HG03095 (cell line): ENCODE measurements at regions not wholly inside any gene's neighbourhood (a gene's known extent, or its start where the extent isn't known, plus 50 kb on each side); places are given as distances from the start of the nearest gene placed in this dataset.

ENCODE experiments used
- ATAC-seq: cut with Tn5 transposase; IDR thresholded peaks from one replicate; pipeline ENCODE4 v1.9.1; 2021; ENCODE audit warnings: moderate library complexity; ENCODE audit not compliant: unreplicated experiment

GRCh38 chr4:151953312-151953711, 192.5 kb upstream of the GATB start:
- ATAC-seq, result no peak

GRCh38 chr4:151952711-151953254, 192.0 kb upstream of the GATB start:
- no peak for ATAC-seq

- ATAC-seq, result no peak
Observed at GRCh38 chr4:151952137-151952536, 191.3 kb upstream of the GATB start.

GRCh38 chr4:151951671-151952050, 190.9 kb upstream of the GATB start:
- no peak for ATAC-seq

- no peak for ATAC-seq
Observed at GRCh38 chr4:151950993-151951670, 190.3 kb upstream of the GATB start.

GRCh38 chr4:151948351-151949016, 187.7 kb upstream of the GATB start:
- no peak for ATAC-seq

- no peak for ATAC-seq
Observed at GRCh38 chr4:151946718-151947117, 185.9 kb upstream of the GATB start.

GRCh38 chr4:151942971-151943370, 182.2 kb upstream of the GATB start:
- no peak for ATAC-seq

- ATAC-seq, result no peak
Observed at GRCh38 chr4:151940926-151941617, 180.3 kb upstream of the GATB start.

GRCh38 chr4:151940291-151940690, 179.5 kb upstream of the GATB start:
- no peak for ATAC-seq

GRCh38 chr4:151939670-151940069, 178.9 kb upstream of the GATB start:
- ATAC-seq, result no peak

GRCh38 chr4:151935411-151935810, 174.6 kb upstream of the GATB start:
- no peak for ATAC-seq

- no peak for ATAC-seq
Observed at GRCh38 chr4:151934766-151935165, 174.0 kb upstream of the GATB start.

GRCh38 chr4:151933122-151933827, 172.5 kb upstream of the GATB start:
- no peak for ATAC-seq

- ATAC-seq, result no peak
Observed at GRCh38 chr4:151931563-151931962, 170.8 kb upstream of the GATB start.

GRCh38 chr4:151930372-151930771, 169.6 kb upstream of the GATB start:
- ATAC-seq, result no peak

- ATAC-seq, result no peak
Observed at GRCh38 chr4:151928112-151928511, 167.3 kb upstream of the GATB start.

- ATAC-seq, result no peak
Observed at GRCh38 chr4:151922811-151923210, 162.0 kb upstream of the GATB start.

GRCh38 chr4:151922306-151922705, 161.5 kb upstream of the GATB start:
- ATAC-seq, result no peak

- no peak for ATAC-seq
Observed at GRCh38 chr4:151921811-151922210, 161.0 kb upstream of the GATB start.

GRCh38 chr4:151921386-151921785, 160.6 kb upstream of the GATB start:
- ATAC-seq, result no peak
